NCI-H1436 (cell line): ENCODE measurements at regions not wholly inside any gene's neighbourhood (a gene's known extent, or its start where the extent isn't known, plus 50 kb on each side); places are given as distances from the start of the nearest gene placed in this dataset.

Experiments used
- DNase-seq: peaks from one replicate; lab custom pipeline; 2025; lab: John Stamatoyannopoulos, UW

- DNase-seq, result no peak
Observed at GRCh38 chr17:70653850-70654249, 484.5 kb downstream of the KCNJ2 start.

DNA sequence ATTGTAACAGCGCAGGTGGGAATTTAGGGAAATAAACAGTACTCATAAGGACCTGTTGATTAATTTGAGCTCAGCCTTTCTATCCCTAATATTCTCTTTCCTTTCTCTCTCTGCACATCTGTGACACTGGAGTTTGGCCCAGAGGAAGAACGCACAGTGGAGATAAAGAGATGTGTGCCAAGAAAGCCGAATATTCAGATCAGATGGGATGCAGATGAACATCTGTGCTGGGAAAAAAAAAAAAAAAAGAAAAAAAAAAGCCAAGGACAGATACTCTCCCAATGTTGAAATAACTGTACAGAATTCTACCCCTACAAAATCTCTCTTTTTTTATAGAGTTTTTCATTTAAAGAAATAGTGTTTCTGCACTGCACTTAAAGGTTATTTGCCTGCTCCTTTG is 485.4 kb downstream of the KCNJ2 start:
- no peak for DNase-seq

- DNase-seq, result no peak
Observed at GRCh38 chr17:70655176-70655958, 486.0 kb downstream of the KCNJ2 start.

GRCh38 chr17:70658317-70658716 is 489.0 kb downstream of the KCNJ2 start:
- no peak for DNase-seq

GRCh38 chr17:70658840-70659239 is 489.5 kb downstream of the KCNJ2 start:
- no peak for DNase-seq

GRCh38 chr17:70661342-70662222 is 492.2 kb downstream of the KCNJ2 start:
- peak; percentile 91 for DNase-seq

DNA sequence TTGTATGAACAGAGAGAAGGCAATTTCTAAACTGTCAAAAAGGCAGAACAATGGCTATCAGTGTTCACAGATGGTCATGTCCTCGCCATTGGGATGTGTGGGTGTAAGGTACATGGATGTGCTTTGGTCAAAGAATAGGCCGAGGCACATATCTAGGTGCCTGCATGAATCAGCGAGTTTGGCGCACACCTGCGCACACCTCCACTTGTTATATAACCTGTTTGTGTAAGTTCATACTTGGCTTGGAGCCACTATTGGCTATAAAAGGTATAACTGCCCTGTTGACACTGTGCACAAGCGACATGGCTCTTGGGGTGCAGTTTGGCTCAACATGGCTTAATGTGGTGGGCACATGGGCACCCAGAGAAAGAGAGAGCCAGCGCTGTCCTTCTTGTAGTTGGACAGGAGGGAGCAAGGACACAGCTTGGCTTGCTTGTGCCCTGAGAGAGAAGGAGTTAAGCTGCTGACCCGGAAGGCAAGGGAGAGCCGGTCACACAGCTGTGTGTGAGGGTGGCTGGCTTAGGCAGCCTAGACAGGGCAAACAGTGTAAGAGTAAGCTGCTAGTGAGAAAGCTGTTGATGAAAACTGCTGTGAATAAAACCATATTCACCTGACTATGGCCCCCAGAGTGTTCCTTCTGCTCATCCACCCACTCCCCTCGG is 499.1 kb downstream of the KCNJ2 start:
- DNase-seq, result no peak

DNA sequence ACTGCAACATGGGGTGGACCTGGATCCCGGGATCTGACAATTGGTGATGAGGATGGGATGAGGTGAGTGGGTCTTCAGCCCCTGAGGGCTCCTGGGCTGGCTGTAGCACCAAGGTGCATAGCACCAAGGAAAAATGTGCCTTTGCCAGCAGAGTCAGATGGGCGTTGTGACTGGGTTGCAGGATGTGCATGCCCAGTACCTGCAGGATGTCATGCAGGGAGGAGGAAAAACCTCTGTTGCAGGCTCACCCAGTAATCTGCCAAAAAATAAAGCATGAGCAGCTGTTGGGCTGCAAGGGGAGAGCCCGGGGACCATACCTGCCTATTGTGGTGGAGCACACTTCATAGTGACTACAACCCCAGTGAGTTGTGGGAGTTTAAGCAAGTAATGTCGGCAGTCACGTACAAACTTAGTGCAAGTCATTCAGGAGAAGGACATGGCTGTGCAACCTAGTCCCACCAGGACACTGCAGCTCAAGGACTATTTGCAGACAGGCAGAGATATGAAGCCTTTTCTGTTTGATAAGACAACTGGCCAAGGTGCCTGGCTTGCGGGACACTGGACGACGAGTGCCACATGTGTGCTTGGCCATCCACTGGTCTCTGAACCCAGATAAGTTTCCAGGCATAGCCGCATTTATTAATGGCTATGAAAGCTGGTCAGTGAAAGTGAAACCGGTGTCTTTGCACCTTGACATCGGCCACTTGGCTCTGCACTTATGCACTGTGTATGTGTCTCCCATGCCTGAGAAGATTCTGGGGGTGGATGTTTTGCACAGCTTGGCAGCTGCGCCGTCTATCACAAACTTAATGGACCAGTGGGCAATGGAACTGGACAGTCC is 499.8 kb downstream of the KCNJ2 start:
- DNase-seq, result no peak

- no peak for DNase-seq
Observed at GRCh38 chr17:70674061-70674460, 504.7 kb downstream of the KCNJ2 start.

DNA sequence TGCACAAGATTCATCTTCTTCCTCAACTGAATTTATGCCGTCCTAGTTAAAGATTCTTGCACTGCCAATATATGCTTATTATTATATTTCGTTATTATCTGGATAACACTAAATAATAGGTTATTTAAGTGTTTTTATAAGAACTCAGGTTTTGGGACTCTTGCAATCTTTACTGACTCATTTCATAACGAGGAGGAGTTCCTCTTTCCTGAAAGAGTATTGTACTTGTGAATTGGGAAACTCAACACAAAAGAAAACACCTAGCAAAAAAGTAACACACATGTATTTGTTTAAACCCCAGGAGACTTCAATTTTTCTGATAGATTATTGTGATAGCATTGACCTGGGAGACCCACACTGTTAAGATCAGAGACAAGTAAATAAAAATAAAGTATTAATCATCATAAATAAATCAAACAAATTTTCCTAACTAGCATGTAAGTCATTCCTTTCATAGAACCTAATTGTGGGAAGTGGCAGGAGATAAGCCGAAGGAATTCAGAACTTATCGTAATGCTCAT is 505.8 kb downstream of the KCNJ2 start:
- DNase-seq, result no peak

DNA sequence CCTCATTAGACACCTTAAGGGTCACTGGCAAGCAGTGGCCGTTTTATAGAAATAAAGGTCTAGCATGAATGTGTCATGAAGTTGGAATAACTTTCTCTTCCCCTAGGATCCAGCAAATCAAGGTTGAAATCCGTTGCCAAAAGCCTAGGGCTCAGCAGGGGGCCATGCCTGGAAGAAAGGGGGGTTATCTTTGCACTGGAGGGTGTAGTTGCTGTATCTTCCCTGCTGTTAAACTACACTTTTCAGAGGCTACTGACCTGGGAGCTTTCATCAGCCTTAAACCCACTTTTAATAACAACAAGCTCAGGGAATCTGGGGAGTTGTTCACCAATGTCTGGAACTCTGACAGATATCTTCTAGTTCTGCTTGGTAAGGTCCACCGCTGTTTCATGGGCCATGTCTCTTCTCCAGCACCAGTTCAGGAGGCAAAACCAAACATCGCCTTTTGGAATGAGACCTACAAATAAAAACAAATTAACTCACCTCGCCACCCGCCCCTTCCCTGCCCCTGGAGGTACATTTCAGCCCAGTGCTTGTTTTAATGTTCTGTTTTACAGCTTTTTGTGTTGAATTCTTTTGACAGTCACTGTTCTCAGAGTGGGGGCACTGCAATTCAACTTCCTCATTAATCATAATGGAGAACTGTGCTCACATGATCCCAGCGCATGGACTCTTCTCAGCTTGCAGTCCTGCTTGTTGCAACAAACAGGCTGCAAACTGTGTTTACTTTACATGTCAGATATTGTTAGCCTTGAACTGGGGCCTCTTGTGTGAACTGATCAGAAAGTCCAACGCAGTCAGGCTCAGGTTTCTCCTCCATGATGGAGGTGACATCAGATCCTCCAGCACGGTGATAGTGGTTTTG is 508.7 kb downstream of the KCNJ2 start:
- no peak for DNase-seq

DNA sequence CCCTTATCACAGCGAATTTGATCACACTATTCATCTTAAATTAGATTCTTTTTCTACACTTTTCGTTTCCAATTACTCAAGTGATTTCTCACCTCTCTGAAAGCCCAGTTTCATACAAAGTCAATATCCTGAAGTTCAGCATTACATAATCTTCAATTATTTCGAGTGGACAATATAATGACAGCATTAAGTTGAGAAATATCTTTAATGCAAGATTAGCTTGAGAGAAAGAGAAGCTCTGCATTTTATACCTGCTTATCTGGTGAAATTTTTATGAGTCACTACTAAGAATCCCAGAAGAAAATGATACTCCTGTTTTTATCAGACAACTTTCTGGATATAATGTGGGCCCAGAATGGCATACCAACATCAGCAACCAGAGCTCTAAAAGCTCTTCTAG is 509.6 kb downstream of the KCNJ2 start:
- DNase-seq, result no peak

GRCh38 chr17:70683936-70684335 is 514.6 kb downstream of the KCNJ2 start:
- no peak for DNase-seq

DNA sequence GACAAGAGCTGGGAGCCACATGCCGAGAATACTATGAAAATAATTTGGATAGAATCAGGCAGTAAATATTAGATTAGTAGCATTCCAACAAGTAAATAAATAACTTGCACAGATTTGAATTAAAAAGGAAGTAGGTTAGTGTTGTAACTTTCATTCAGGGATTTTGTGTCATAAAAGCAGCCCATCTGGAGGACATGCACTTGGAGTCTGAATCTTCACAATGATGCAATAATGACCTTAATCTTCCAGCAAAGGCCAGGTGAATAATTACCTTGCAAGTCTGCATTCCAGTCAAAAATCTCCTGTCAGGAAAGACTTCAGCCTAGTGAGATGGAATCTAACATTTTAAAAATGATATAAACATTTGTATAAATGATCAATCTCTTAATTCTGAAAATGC is 518.1 kb downstream of the KCNJ2 start:
- DNase-seq, result no peak

DNA sequence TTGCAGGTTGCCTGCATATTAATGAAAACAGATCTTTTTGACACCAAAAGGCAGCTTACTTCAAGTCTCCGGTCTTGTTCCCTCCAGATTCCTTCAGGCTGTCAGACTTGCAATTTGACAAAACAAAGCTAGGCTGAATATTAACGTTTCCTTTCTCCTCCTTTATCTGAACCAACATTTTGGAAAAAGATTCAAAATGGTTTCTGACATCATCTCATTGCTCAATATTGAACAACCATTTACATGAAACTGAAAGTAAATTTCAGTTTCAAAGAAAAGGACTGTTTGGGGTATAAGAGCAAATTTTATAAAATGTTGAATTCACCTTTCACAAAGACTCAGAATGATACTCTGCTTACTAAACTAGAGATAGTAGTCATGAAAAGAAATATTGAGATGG is 521.8 kb downstream of the KCNJ2 start:
- no peak for DNase-seq

- no peak for DNase-seq
Observed at GRCh38 chr17:70699408-70699807, 530.1 kb downstream of the KCNJ2 start.

DNA sequence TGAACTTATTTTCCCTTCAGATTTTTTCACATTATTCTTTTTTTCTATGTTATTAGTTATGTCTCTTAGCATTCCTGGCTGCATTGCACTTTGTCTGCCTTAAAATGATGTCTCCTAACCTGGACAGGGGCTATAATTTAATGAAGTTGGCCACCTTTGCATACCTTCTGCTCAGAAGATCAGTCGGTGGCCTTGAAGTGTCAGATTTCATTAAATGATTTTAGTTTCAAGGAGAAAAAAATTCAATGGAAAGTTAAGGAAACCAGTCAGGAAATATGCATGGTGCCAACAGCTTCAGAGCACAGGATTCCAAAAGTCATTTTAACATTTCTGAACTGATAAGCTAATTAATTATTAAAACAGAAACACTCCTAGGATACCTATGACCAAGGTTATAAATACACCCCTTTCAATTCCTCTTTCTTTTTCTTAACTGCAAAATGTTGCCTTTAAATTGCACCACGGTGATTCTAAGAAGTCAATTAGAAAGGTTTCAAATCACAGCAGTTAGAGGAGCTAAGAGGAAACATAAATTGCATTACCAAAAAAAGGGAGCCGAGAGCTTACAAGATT is 533.4 kb downstream of the KCNJ2 start:
- no peak for DNase-seq

DNA sequence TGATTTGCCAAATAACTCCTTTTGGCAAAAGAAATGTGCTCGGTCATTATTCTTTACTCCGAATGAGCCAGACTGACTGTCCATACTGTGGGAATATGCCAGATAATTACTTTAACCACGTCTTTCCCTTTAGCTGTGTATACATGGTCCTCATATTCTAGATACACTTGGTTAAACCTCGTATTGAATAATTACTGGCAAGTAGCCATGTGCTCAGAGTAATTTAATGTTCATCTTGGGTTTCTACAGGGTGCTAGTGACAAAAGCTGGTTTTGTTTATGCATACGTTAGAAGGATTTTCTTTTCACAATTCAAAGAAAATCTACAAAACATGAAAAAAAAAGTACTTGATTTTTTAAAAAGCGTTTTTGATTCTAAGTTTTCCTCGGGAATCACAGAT is 540.3 kb downstream of the KCNJ2 start:
- DNase-seq, result no peak

DNA sequence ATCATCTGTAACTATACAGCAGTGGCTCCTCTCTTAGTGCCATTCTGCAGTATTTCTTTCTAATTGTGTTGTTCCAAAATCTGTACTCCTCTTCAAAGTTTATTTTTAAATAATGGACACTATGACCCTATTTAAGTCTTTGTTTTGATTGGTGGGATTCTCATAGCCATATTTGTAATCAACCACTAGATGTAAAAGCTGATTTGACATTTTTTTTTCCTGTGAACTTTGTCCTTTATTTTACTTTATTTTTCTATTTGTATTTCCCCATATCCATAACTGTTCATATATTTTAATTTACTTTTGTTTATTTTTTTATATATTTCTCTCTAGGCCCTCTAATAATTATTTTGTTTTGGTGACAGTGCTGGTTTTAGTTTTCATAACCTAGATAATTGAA is 544.4 kb downstream of the KCNJ2 start:
- no peak for DNase-seq

- DNase-seq, result no peak
Observed at GRCh38 chr17:70716551-70716950, 547.2 kb downstream of the KCNJ2 start.
